Epithelial cell of proximal tubule (primary cell): ENCODE measurements at regions not wholly inside any gene's neighbourhood (a gene's known extent, or its start where the extent isn't known, plus 50 kb on each side); places are given as distances from the start of the nearest gene placed in this dataset.

Source experiments
- DNase-seq: peaks from one replicate; pipeline ENCODE4 v3.0.0-alpha.2; 2011; ENCODE audit warnings: low read depth
- H3K4me3 ChIP-seq: 2 replicates; pipeline ENCODE4 v1.5.1; 2011; ENCODE audit warnings: low read depth, mild to moderate bottlenecking, low read length
- CTCF ChIP-seq: conservative IDR thresholded peaks from 2 replicates; pipeline ENCODE4 v1.5.1; 2012; ENCODE audit warnings: low read depth, mild to moderate bottlenecking, low read length

DNA sequence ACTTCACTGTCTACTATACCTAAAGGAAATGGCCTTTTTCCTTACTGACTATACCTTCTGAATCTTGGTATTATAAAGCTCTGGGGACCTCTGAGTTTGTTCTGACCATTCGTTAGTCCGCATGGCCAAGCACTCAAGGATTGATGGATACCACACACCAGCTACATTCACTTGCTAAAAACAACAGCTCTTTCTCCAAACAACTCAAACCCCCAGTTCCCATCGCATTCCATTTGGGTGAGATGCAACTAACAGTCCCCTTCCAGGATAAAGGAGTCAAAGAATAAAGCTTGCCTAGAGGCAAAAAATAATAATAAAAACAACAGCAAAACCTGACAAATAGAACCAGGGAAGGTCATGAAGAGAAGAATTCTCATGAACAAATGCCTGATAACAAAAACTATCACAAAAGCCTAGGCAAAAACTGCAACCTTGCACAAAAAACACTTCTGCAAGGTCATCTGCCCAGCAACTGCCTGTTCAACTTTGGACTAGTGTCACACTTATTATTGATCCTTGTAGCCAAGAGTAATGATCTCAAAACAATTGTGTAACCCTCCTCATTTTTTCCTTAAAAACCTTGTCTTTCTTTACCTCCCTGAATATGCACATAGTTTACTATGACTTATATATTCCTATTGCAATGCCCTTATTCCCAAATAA, 139.0 kb upstream of the GUCY1A2 start:
- no peak overlapping the region for H3K4me3 ChIP-seq
- no peak for DNase-seq
- TF ChIP-seq CTCF = no peak

DNA sequence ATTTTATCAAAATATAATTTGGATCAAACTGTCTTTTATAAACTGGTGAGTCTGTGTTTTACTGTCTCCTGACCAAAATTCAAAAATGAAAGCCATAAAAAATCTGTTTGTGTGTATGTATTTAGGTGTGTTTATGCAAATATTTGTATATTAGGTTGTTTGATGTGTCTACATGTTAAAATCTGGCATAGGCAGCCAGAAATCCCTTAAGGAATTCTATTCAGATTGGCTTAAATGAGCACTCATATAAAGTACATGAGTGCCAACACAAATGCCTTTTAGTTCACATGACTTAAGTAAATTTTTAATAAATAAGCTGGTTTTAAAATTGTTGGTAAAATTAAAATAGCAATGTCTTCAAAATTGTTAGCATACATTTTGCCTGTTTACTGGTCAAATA, 133.3 kb upstream of the GUCY1A2 start:
- no peak for TF ChIP-seq CTCF
- no peak overlapping the region for H3K4me3 ChIP-seq
- no peak for DNase-seq

- TF ChIP-seq CTCF = no peak
- no peak overlapping the region for H3K4me3 ChIP-seq
- no peak for DNase-seq
Measured at GRCh38 chr11:107151158-107151557, 132.9 kb upstream of the GUCY1A2 start.

DNA sequence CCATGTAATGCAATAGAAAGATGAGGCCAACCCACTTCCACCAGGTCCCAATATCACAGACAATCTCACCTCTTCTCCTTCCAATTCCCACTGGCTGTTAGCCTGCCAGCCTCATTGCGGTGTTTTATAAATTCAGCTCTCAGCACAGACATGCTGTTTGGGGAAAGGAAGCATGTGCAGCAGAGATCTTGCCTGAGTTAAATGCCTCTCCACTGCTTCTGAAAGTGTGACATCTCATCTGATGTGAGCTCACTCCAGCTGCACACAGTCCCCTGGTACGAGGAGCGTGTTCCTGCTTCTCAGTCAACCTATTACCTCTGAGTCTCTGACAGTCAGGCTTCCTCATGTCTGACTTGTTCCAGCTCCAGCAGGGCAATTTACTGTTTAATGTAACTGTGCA, 122.7 kb upstream of the GUCY1A2 start:
- no peak for DNase-seq
- H3K4me3 ChIP-seq = no peak overlapping the region
- TF ChIP-seq CTCF = no peak

GRCh38 chr11:107139396-107139795, 121.1 kb upstream of the GUCY1A2 start:
- no peak for DNase-seq
- TF ChIP-seq CTCF = no peak
- no peak overlapping the region for H3K4me3 ChIP-seq

DNA sequence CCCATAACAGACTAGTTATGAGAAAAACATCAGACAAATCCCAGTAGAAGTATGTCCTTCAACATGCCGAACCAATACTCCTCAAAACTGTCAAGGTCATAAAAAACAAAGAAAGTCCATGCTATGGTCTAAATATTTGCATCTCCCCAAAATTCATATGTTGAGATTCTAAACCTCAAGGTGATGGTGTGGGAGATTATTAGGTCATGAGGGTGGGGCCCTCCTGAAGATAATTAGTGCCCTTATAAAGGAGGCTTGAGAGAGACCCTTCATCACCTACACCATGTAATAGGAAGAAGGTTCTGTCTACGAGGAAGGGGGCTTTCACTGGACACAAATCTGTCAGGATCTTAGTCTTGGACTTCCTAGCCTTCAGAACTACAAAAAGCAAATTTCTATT, 118.6 kb upstream of the GUCY1A2 start:
- H3K4me3 ChIP-seq = no peak overlapping the region
- TF ChIP-seq CTCF = no peak
- no peak for DNase-seq

- DNase-seq = no peak
- TF ChIP-seq CTCF = no peak
- H3K4me3 ChIP-seq = no peak overlapping the region
Measured at GRCh38 chr11:107131756-107132155, 113.5 kb upstream of the GUCY1A2 start.
